CD14-positive monocyte (primary cell): ENCODE measurements at regions not wholly inside any gene's neighbourhood (a gene's known extent, or its start where the extent isn't known, plus 50 kb on each side); places are given as distances from the start of the nearest gene placed in this dataset.

Source experiments
- DNase-seq, 3 donors: peaks; one replicate each; pipeline ENCODE4 v3.0.0-alpha.2; 2011 to 2022
- H2AFZ ChIP-seq: 2 replicates; pipeline ENCODE4 v1.6.0; 2012; ENCODE audit warnings: mild to moderate bottlenecking, low read depth, low read length, inconsistent platforms; ENCODE audit not compliant: insufficient read depth, poor library complexity, severe bottlenecking
- H3K27ac ChIP-seq, 2 donors: 1 replicate in 1 of 2; 2 replicates in 1 of 2; pipeline ENCODE4 v1.5.1; 2012 to 2013; ENCODE audit warnings: low read length in 2 of 2, control low read depth in 1 of 2, inconsistent platforms in 1 of 2, low read depth in 1 of 2, mild to moderate bottlenecking in 1 of 2
- H3K27me3 ChIP-seq, 2 donors: one replicate each; pipeline versions ENCODE4 v1.6.0 to v1.6.1; 2011 to 2013; ENCODE audit warnings: low read length in 2 of 2; ENCODE audit not compliant: control insufficient read depth in 2 of 2, insufficient read depth in 2 of 2
- H3K36me3 ChIP-seq, 2 donors: replicated peaks in 1 of 2; 1 replicate in 1 of 2; 2 replicates in 1 of 2; pipeline versions ENCODE4 v1.5.1 to v1.6.1; 2012 to 2013; ENCODE audit warnings: low read length in 2 of 2, control low read depth in 1 of 2, inconsistent platforms in 1 of 2, mild to moderate bottlenecking in 1 of 2; ENCODE audit not compliant: insufficient read depth in 2 of 2, control insufficient read depth in 1 of 2
- H3K4me1 ChIP-seq, 2 donors: 1 replicate in 1 of 2; 2 replicates in 1 of 2; pipeline versions ENCODE4 v1.5.1 to v1.6.1; 2012 to 2013; ENCODE audit warnings: low read length in 2 of 2, control low read depth in 1 of 2, inconsistent platforms in 1 of 2, mild to moderate bottlenecking in 1 of 2, moderate library complexity in 1 of 2; ENCODE audit not compliant: insufficient read depth in 2 of 2, control insufficient read depth in 1 of 2
- H3K4me2 ChIP-seq: replicated peaks from 2 replicates; pipeline ENCODE3; 2012; ENCODE audit warnings: low read length, moderate library complexity, mild to moderate bottlenecking; ENCODE audit not compliant: poor library complexity, severe bottlenecking; ENCODE audit errors: extremely low read depth
- H3K4me3 ChIP-seq, 3 experiments: fragments of 200-600 bp in 1 of 3; sonication (generic) in 1 of 3; replicated peaks in 1 of 3; 1 replicate in 2 of 3; 2 replicates in 1 of 3; pipeline ENCODE4 v1.5.1; 2011 to 2013; ENCODE audit warnings: low read length in 3 of 3, mild to moderate bottlenecking in 3 of 3, control low read depth in 2 of 3, low read depth in 2 of 3, inconsistent platforms in 1 of 3, moderate library complexity in 1 of 3
- H3K79me2 ChIP-seq: 2 replicates; pipeline ENCODE4 v1.6.0; 2012; ENCODE audit warnings: mild to moderate bottlenecking, control low read depth, inconsistent platforms, low read length, moderate library complexity; ENCODE audit not compliant: insufficient read depth
- H3K9ac ChIP-seq: 2 replicates; pipeline ENCODE4 v1.6.0; 2017; ENCODE audit warnings: low read length, mild to moderate bottlenecking; ENCODE audit not compliant: insufficient read depth, poor library complexity, severe bottlenecking
- H3K9me3 ChIP-seq, 2 donors: replicated peaks in 1 of 2; 1 replicate in 1 of 2; 2 replicates in 1 of 2; pipeline versions ENCODE4 v1.5.1 to v1.6.1; 2012 to 2013; ENCODE audit warnings: low read length in 2 of 2, control low read depth in 1 of 2; ENCODE audit not compliant: control insufficient read depth in 1 of 2, insufficient read depth in 1 of 2
- H4K20me1 ChIP-seq: 2 replicates; pipeline ENCODE4 v1.6.0; 2012; ENCODE audit warnings: mild to moderate bottlenecking, low read length, control low read depth, moderate library complexity; ENCODE audit not compliant: insufficient read depth
- H3K27ac Mint-ChIP-seq, 7 donors: one replicate each; pipeline ENCODE4 v1.8.0; 2020; ENCODE audit warnings: mild to moderate bottlenecking in 7 of 7, mixed read lengths in 7 of 7, moderate library complexity in 6 of 7, inconsistent platforms in 2 of 7
- H3K27me3 Mint-ChIP-seq, 3 donors: one replicate each; pipeline ENCODE4 v1.8.0; 2021 to 2022; ENCODE audit warnings: low read depth in 3 of 3, mild to moderate bottlenecking in 3 of 3, mixed read lengths in 3 of 3, moderate library complexity in 3 of 3, inconsistent platforms in 1 of 3
- H3K36me3 Mint-ChIP-seq, 2 donors: one replicate each; pipeline ENCODE4 v1.8.0; 2020; ENCODE audit warnings: mixed read lengths in 2 of 2, inconsistent platforms in 1 of 2, mild to moderate bottlenecking in 1 of 2
- H3K4me1 Mint-ChIP-seq: one replicate; pipeline ENCODE4 v1.8.0; 2020; ENCODE audit warnings: mild to moderate bottlenecking, mixed read lengths
- H3K4me3 Mint-ChIP-seq, 2 donors: one replicate each; pipeline ENCODE4 v1.8.0; 2020; ENCODE audit warnings: mild to moderate bottlenecking in 2 of 2, mixed read lengths in 2 of 2, moderate library complexity in 1 of 2
- H3K9me3 Mint-ChIP-seq, 7 donors: one replicate each; pipeline ENCODE4 v1.8.0; 2020 to 2022; ENCODE audit warnings: mixed read lengths in 7 of 7, mild to moderate bottlenecking in 6 of 7, moderate library complexity in 6 of 7, inconsistent platforms in 2 of 7
- WGBS: methylation state at CpG from one replicate; pipeline ENCODE4 v1.1.5; 2013; ENCODE audit warnings: missing lambda C conversion rate; ENCODE audit not compliant: insufficient coverage; 5-methylcytosine and 5-hydroxymethylcytosine counted together
- intact Hi-C, 2 donors: fragments of 100-400 bp; cut with micrococcal nuclease; formaldehyde crosslinking; loops; one replicate each; pipeline versions ENCODE4 v1.15.0 to v1.15.1; 2023
- TF ChIP-seq, protein P1 (sequence below): fragments of 200-600 bp; IDR thresholded peaks from one replicate; pipeline ENCODE4 v1.8.0; 2022; ENCODE audit warnings: antibody characterized with exemption, mild to moderate bottlenecking

DNA sequence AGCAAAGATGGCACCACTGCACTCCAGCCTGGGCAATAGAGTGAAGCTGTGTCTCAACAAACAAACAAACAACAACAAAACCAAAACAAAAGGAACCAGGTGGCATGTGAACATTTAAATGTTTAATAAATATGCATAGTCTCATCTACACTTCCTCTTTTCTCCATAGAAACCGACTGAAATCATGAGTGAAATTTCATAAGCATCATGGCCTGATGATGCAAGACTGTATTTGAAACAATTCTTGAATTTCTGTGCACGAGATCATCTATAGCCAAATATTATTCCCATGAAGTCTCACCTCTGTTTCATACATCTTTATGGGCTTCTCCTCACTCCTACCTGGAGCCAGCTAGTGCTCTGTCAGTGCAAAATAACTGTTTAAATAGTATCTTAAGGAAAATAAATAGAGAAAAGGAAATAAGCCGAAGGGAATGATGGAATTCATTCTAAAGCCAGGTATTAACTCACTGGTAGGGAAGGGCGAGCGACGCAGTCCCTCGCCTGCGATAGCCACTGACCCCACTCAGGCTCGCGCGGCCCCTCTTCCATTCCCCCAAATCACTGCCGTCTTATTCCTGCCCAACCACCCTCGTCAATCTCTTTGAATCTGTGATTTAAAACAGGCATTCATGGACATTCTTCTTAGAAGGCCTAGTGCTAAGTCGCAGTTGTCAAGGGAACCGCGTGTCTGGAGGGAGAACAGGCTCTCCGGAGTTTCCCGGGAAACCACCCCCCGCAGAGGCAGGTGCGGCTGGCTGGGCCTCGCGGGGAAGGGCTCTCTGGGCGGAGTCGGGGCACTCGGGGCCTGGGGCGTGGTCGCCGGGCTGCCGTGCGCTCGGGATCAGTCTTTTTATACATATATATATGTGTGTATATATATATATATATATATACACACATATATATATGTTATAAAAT is 52.4 kb upstream of the TRIM2 start:
- peaks cover 0 to 1% (median 0%) of the 10 kb centered on the region in 7 donors for H3K9me3 Mint-ChIP-seq
- TF ChIP-seq, protein P1, sequence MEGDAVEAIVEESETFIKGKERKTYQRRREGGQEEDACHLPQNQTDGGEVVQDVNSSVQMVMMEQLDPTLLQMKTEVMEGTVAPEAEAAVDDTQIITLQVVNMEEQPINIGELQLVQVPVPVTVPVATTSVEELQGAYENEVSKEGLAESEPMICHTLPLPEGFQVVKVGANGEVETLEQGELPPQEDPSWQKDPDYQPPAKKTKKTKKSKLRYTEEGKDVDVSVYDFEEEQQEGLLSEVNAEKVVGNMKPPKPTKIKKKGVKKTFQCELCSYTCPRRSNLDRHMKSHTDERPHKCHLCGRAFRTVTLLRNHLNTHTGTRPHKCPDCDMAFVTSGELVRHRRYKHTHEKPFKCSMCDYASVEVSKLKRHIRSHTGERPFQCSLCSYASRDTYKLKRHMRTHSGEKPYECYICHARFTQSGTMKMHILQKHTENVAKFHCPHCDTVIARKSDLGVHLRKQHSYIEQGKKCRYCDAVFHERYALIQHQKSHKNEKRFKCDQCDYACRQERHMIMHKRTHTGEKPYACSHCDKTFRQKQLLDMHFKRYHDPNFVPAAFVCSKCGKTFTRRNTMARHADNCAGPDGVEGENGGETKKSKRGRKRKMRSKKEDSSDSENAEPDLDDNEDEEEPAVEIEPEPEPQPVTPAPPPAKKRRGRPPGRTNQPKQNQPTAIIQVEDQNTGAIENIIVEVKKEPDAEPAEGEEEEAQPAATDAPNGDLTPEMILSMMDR: no peak
- peaks cover 37% of the 10 kb centered on the region for H3K4me1 Mint-ChIP-seq
- Histone ChIP-seq H3K9ac (no peak overlapping the region), H3K79me2 (no peaks in the 10 kb centered on the region), H3K9me3 (no peaks in the 10 kb centered on the region), H3K4me2 (peak overlapping the region; percentile 90), H4K20me1 (no peaks in the 10 kb centered on the region), H3K27ac (peak overlapping the region; percentile 4 to 45), H2AFZ (peak overlapping the region; percentile 87), H3K4me3 (peak overlapping the region in 1 of 3 experiments; percentile 78), H3K27me3 (peaks cover 2 to 7% of the 10 kb centered on the region in 2 donors), H3K4me1 (peaks cover 32 to 38% of the 10 kb centered on the region in 2 donors), H3K36me3 (no peaks in the 10 kb centered on the region)
- H3K36me3 Mint-ChIP-seq: no peaks in the 10 kb centered on the region
- peaks cover 24 to 32% (median 26%) of the 10 kb centered on the region in 3 donors for H3K27me3 Mint-ChIP-seq
- WGBS: 48% methylated on average over 12 of the region's 31 CpGs
- intact Hi-C loops: loop anchor here in 1 of 2 donors (10.0 kb wide), 1 partner anchor 193 kb away; the partner anchor contains the start of gene MND1
- DNase-seq: peak; percentile 79 to 92 (median 90)
- peak overlapping the region; percentile 62 to 95 for H3K4me3 Mint-ChIP-seq
- peak overlapping the region; percentile 73 to 89 (median 83) for H3K27ac Mint-ChIP-seq

DNA sequence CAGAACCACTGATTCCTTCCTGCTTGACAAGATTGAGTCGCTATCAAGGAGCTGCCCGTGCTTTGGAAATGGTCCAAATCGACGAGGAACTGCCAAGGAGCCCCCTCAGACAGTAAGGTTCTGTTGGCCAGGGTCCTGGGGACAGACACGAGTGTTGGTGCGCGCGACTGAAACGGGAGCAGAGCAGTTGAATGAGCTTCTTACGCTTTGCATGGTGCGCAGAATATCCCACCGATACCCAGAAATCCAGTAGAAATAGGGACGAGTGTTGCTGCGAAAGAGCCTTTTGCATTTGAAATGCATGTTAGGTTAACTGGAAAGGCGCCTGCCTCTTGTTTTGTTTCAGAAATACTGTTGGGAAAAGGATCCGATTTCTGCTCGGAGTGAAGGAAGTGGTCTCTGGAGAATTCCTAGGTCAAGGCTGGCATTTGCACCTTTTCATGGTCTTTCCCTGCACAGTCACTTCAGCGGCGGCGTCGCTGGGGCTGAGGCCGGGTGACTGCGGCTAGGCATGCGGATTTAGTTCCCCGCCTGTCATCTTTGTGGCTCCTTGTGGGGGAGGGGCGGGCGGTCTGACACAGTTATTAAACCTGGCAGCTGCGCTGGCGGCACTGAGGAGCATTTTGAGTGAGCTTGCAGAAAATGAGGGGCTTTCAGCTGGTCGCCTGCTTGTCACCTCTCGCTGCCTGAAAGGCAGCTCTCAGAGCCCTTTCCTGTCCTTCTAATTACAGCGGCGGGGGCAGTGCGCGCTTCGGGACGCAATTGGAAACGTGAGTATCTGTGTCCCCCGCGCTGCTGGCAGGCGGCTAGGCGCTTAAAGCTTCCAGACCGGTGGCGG is 51.5 kb upstream of the TRIM2 start:
- Mint-ChIP-seq H3K27me3 (peaks cover 26 to 32% (median 29%) of the 10 kb centered on the region in 3 donors), H3K27ac (peak overlapping the region in 6 of 7 donors; percentile 50 to 88 (median 78)), H3K4me1 (peaks cover 37% of the 10 kb centered on the region), H3K9me3 (peaks cover 0 to 1% (median 0%) of the 10 kb centered on the region in 7 donors), H3K36me3 (no peaks in the 10 kb centered on the region), H3K4me3 (peak overlapping the region; percentile 88 to 95)
- H3K4me3 ChIP-seq: peak overlapping the region; percentile 28 to 78 (median 47)
- no peaks in the 10 kb centered on the region for H3K79me2 ChIP-seq
- intact Hi-C loops: loop anchor here in 1 of 2 donors (10.0 kb wide), 1 partner anchor 192 kb away; the partner anchor contains the start of gene MND1
- no peak overlapping the region for H3K27ac ChIP-seq
- peak overlapping the region; percentile 90 for H3K4me2 ChIP-seq
- no peaks in the 10 kb centered on the region for H4K20me1 ChIP-seq
- peaks cover 32 to 38% of the 10 kb centered on the region in 2 donors for H3K4me1 ChIP-seq
- peak; percentile 44 to 59 (median 52) for DNase-seq
- no peaks in the 10 kb centered on the region for H3K9me3 ChIP-seq
- TF ChIP-seq, protein P1: no peak
- peak overlapping the region; percentile 55 for H3K9ac ChIP-seq
- under 1% methylated on average over 31 of the region's 44 CpGs for WGBS
- H2AFZ ChIP-seq: peak overlapping the region; percentile 87
- H3K27me3 ChIP-seq: peaks cover 2 to 7% of the 10 kb centered on the region in 2 donors
- no peaks in the 10 kb centered on the region for H3K36me3 ChIP-seq
